ENCODE measurements at regions not wholly inside any gene's neighbourhood (a gene's known extent, or its start where the extent isn't known, plus 50 kb on each side); places are given as distances from the start of the nearest gene placed in this dataset.

DNA sequence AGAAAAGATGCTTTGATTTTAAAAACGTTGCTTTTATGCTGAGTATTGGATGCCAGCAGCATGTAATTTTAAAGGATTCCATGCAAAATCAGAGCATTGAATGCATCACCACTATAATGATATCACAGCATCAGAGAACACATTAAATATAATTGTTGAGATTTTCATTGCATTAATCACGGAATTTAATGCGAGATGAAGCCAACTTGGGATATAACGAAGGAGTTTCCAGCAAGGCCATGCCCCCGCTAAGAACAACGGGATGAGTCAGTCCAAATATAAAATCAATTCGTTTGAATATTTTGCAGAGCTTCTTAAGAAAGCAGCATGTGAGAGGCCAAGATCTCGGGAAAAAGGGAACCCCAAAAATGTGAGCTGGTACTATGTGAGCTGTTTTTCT, 423.4 kb upstream of the CHRM3 start:
- DNase-seq (ENCODE audit: low spot score): no peak
- TF ChIP-seq, protein P1, sequence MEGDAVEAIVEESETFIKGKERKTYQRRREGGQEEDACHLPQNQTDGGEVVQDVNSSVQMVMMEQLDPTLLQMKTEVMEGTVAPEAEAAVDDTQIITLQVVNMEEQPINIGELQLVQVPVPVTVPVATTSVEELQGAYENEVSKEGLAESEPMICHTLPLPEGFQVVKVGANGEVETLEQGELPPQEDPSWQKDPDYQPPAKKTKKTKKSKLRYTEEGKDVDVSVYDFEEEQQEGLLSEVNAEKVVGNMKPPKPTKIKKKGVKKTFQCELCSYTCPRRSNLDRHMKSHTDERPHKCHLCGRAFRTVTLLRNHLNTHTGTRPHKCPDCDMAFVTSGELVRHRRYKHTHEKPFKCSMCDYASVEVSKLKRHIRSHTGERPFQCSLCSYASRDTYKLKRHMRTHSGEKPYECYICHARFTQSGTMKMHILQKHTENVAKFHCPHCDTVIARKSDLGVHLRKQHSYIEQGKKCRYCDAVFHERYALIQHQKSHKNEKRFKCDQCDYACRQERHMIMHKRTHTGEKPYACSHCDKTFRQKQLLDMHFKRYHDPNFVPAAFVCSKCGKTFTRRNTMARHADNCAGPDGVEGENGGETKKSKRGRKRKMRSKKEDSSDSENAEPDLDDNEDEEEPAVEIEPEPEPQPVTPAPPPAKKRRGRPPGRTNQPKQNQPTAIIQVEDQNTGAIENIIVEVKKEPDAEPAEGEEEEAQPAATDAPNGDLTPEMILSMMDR (IDR thresholded peaks at IDR 0.05; ENCODE audit: borderline replicate concordance, control extremely low read depth, extremely low read depth, insufficient read depth, missing control alignments): no peak
- in situ Hi-C loops (cut with MboI; ENCODE audit: low sequenced_read_pairs, unreplicated experiment): no loop called here

DNA sequence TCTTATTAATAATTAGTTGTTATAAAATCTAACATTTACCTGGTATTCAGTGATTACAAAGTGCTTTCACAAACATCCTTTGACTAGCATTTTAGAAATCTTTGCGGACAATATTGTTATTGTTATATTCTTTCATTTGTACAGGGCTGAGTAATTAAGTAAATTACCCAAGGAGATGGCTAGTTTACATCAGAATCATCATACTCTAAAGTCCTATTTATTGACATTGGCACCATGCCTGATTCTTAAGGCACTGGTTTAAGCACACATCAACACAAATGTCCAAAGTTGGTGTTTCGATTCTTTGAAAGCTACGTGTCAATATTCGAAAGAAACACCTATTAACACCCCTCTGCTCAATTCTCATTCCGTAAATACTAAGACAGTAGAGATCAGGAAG, 424.6 kb upstream of the CHRM3 start:
- TF ChIP-seq, protein P1 (IDR thresholded peaks at IDR 0.05; ENCODE audit: borderline replicate concordance, control extremely low read depth, extremely low read depth, insufficient read depth, missing control alignments): no peak
- in situ Hi-C loops (cut with MboI; ENCODE audit: low sequenced_read_pairs, unreplicated experiment): no loop called here
- no peak for DNase-seq (ENCODE audit: low spot score)

DNA sequence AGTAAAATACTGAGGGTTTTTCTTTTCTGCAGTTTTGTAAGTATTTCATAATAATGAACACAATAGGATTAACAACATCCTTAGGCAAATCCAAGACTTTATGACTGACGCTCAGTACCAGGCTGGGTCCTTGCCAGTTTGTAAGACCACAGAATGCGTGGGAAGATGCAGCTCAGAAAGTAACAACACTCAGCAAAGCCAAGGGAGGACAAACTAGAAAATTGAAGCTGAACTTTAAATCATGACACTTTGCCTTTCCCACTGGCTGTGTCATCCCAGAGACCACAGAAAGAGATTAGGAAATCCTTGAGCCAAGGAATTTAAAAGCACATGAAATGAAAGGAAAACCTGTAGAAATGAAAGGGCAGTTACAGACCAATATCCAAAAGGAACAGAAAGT, 426.3 kb upstream of the CHRM3 start:
- in situ Hi-C loops (cut with MboI; ENCODE audit: low sequenced_read_pairs, unreplicated experiment): no loop called here
- no peak for DNase-seq (ENCODE audit: low spot score)
- TF ChIP-seq, protein P1 (IDR thresholded peaks at IDR 0.05; ENCODE audit: borderline replicate concordance, control extremely low read depth, extremely low read depth, insufficient read depth, missing control alignments): no peak

DNA sequence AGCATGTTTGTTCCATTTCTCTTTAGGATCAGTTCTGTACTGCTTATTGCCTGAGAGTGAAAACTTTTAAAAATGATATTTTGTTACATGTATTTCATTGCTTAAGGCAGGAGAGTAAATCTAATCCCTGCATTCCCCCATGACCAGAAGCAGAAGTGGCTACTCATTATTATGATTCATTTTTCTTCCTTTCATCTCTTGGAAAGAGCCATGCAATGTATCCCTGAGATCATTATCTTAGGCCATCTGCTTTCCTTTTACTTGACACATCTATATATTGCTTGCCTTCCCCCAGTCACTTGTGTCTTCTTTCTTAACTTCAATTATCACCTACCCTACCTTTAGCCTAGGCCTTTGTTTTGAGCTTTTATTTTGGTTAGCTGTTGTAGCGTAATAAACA, 430.4 kb upstream of the CHRM3 start:
- in situ Hi-C loops (cut with MboI; ENCODE audit: low sequenced_read_pairs, unreplicated experiment): no loop called here
- TF ChIP-seq, protein P1 (IDR thresholded peaks at IDR 0.05; ENCODE audit: borderline replicate concordance, control extremely low read depth, extremely low read depth, insufficient read depth, missing control alignments): no peak
- no peak for DNase-seq (ENCODE audit: low spot score)

DNA sequence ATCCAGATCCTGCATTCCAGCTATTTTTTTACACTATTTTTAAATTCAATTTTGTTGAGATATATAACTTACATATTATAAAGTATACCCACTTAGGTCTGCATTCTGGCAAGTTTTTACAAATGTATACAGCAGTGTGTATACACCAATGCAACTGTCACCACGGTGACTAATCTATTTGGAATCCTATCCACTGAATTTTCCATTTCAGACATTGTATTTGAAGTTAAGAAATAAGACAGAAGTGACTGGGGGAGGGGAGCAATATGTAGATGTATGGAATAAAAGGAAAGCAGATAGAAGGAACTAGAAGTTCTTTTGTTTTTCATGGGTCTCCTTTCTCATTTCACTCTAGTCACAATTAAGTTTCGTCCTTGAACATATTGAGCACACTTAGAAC, 431.5 kb upstream of the CHRM3 start:
- DNase-seq (ENCODE audit: low spot score): no peak
- in situ Hi-C loops (cut with MboI; ENCODE audit: low sequenced_read_pairs, unreplicated experiment): no loop called here

DNA sequence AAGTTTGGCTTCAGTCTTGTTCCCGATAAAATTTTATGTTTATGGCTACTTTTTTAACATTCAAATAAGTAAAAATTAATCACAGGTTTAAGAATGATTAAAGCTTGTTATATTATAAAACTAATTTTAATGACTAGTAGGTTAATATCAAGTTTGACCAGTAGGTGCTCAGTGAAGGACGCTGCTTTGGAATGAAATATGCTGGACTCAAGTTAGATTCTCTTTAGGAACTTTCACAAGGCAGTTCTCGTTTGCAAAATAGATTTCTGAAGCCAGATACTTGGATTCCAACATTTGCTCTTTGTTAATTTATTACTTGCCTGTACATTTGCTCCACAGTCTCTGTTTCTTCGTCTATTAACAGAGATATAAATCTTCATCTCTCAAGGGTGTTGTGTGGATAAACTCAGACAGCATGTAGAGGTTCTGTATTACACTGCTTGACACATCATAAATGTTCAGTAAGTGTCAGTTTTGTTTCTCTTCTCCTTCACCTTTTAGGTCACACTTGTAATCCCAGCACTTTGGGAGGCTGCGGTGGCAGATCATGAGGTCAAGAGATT, 432.8 kb upstream of the CHRM3 start:
- TF ChIP-seq, protein P1 (IDR thresholded peaks at IDR 0.05; ENCODE audit: borderline replicate concordance, control extremely low read depth, extremely low read depth, insufficient read depth, missing control alignments): no peak
- in situ Hi-C loops (cut with MboI; ENCODE audit: low sequenced_read_pairs, unreplicated experiment): no loop called here
- no peak for DNase-seq (ENCODE audit: low spot score)

More for the DNA sequence above, 431.5 kb upstream of the CHRM3 start:
- TF ChIP-seq, protein P1 (IDR thresholded peaks at IDR 0.05; ENCODE audit: borderline replicate concordance, control extremely low read depth, extremely low read depth, insufficient read depth, missing control alignments): no peak

All from GM13976 (cell line).